ENCODE measurements at regions not wholly inside any gene's neighbourhood (a gene's known extent, or its start where the extent isn't known, plus 50 kb on each side); places are given as distances from the start of the nearest gene placed in this dataset.

DNA sequence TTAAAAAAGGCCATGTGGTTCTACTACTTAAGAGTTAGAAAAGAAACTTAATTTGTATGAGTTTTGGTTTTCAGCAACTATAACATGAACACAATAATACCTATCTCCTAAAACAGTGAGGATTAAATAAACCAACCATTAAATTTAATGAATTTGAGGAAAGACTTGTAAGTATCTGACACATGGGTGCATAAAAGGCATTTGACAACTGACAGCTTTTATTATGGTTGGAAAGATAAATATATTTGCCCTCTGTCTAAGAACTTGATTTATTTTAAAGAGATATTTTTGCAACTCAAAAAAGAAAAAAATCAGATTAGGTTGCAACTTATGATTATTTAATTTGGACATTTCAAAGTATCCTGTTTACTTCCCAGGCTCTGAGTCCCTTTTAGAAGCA lies 217.9 kb upstream of the EEA1 start (continued):
- TF ChIP-seq, protein P1, sequence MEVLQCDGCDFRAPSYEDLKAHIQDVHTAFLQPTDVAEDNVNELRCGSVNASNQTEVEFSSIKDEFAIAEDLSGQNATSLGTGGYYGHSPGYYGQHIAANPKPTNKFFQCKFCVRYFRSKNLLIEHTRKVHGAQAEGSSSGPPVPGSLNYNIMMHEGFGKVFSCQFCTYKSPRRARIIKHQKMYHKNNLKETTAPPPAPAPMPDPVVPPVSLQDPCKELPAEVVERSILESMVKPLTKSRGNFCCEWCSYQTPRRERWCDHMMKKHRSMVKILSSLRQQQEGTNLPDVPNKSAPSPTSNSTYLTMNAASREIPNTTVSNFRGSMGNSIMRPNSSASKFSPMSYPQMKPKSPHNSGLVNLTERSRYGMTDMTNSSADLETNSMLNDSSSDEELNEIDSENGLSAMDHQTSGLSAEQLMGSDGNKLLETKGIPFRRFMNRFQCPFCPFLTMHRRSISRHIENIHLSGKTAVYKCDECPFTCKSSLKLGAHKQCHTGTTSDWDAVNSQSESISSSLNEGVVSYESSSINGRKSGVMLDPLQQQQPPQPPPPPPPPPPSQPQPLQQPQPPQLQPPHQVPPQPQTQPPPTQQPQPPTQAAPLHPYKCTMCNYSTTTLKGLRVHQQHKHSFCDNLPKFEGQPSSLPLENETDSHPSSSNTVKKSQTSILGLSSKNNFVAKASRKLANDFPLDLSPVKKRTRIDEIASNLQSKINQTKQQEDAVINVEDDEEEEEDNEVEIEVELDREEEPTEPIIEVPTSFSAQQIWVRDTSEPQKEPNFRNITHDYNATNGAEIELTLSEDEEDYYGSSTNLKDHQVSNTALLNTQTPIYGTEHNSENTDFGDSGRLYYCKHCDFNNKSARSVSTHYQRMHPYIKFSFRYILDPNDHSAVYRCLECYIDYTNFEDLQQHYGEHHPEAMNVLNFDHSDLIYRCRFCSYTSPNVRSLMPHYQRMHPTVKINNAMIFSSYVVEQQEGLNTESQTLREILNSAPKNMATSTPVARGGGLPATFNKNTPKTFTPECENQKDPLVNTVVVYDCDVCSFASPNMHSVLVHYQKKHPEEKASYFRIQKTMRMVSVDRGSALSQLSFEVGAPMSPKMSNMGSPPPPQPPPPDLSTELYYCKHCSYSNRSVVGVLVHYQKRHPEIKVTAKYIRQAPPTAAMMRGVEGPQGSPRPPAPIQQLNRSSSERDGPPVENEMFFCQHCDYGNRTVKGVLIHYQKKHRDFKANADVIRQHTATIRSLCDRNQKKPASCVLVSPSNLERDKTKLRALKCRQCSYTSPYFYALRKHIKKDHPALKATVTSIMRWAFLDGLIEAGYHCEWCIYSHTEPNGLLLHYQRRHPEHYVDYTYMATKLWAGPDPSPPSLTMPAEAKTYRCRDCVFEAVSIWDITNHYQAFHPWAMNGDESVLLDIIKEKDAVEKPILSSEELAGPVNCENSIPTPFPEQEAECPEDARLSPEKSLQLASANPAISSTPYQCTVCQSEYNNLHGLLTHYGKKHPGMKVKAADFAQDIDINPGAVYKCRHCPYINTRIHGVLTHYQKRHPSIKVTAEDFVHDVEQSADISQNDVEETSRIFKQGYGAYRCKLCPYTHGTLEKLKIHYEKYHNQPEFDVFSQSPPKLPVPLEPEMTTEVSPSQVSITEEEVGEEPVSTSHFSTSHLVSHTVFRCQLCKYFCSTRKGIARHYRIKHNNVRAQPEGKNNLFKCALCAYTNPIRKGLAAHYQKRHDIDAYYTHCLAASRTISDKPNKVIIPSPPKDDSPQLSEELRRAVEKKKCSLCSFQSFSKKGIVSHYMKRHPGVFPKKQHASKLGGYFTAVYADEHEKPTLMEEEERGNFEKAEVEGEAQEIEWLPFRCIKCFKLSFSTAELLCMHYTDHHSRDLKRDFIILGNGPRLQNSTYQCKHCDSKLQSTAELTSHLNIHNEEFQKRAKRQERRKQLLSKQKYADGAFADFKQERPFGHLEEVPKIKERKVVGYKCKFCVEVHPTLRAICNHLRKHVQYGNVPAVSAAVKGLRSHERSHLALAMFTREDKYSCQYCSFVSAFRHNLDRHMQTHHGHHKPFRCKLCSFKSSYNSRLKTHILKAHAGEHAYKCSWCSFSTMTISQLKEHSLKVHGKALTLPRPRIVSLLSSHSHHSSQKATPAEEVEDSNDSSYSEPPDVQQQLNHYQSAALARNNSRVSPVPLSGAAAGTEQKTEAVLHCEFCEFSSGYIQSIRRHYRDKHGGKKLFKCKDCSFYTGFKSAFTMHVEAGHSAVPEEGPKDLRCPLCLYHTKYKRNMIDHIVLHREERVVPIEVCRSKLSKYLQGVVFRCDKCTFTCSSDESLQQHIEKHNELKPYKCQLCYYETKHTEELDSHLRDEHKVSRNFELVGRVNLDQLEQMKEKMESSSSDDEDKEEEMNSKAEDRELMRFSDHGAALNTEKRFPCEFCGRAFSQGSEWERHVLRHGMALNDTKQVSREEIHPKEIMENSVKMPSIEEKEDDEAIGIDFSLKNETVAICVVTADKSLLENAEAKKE (CRISPR knock-in tag; IDR thresholded peaks at IDR 0.05): no peak
- no peak for TF ChIP-seq EZH2phosphoT487 (IDR thresholded peaks at IDR 0.05; ENCODE audit: unreplicated experiment)
- TF ChIP-seq, protein P2, sequence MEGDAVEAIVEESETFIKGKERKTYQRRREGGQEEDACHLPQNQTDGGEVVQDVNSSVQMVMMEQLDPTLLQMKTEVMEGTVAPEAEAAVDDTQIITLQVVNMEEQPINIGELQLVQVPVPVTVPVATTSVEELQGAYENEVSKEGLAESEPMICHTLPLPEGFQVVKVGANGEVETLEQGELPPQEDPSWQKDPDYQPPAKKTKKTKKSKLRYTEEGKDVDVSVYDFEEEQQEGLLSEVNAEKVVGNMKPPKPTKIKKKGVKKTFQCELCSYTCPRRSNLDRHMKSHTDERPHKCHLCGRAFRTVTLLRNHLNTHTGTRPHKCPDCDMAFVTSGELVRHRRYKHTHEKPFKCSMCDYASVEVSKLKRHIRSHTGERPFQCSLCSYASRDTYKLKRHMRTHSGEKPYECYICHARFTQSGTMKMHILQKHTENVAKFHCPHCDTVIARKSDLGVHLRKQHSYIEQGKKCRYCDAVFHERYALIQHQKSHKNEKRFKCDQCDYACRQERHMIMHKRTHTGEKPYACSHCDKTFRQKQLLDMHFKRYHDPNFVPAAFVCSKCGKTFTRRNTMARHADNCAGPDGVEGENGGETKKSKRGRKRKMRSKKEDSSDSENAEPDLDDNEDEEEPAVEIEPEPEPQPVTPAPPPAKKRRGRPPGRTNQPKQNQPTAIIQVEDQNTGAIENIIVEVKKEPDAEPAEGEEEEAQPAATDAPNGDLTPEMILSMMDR (conservative IDR thresholded peaks at IDR 0.05; ENCODE audit: low read depth in 2 of 2): no peak
- TF ChIP-seq EZH2 (IDR thresholded peaks at IDR 0.05; ENCODE audit: low read depth, unreplicated experiment): no peak
- TF ChIP-seq STAT1 (IDR thresholded peaks at IDR 0.05; ENCODE audit: unreplicated experiment): no peak
- no peak for TF ChIP-seq JUNB (IDR thresholded peaks at IDR 0.05; ENCODE audit: unreplicated experiment)
- no peak for TF ChIP-seq NANOG (IDR thresholded peaks at IDR 0.05; ENCODE audit: borderline replicate concordance)
- no peak for TF ChIP-seq ZNF114 (CRISPR knock-in tag; IDR thresholded peaks at IDR 0.05)

DNA sequence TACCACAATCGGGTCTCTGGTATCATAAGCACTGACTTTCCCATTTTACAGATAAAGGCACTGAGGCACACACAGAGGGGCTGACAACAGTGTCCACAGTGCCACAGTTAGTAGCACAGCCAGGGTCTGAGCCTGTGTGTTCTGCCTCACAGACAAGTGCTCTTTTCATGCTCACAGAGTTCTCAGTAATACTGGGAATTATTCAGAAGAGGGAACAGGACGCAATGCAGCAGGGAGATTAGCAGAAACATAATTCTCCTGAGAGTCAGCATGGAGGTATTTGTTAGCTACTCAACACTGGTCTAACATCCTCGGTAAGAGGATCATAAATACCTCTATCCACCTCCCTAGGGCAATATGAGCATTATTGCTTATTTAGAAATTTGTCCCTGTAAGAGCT lies 219.3 kb upstream of the EEA1 start:
- H3F3A ChIP-seq (replicated peaks; ENCODE audit: low read depth): no peaks in the 10 kb centered on the region
- no peaks in the 10 kb centered on the region for H3K27me3 ChIP-seq (ENCODE audit: insufficient read depth)
- Mint-ChIP-seq H3K9me3 (no peaks in the 10 kb centered on the region), H3K4me3 (no peak overlapping the region), H3K4me1 (no peaks in the 10 kb centered on the region), H3K27ac (no peak overlapping the region), H3K36me3 (ENCODE audit: low read depth) (no peaks in the 10 kb centered on the region), H3K27me3 (ENCODE audit: insufficient read depth, low read depth, poor library complexity) (peaks cover 2% of the 10 kb centered on the region)
- H3K4me3 ChIP-seq: no peak overlapping the region
- H3K27ac ChIP-seq (ENCODE audit: low read depth): no peak overlapping the region
- no peak overlapping the region for H3K4me2 ChIP-seq
- no peaks in the 10 kb centered on the region for H4K20me1 ChIP-seq (replicated peaks; ENCODE audit: insufficient read depth)
- H3K9me2 ChIP-seq (ENCODE audit: insufficient read depth): peaks cover 3% of the 10 kb centered on the region; the same call in 1 of the 2 replicates
- H2AFZ ChIP-seq: no peak overlapping the region
- no peak for DNase-seq (ENCODE audit: low spot score)
- H3K36me3 ChIP-seq (ENCODE audit: insufficient read depth): no peaks in the 10 kb centered on the region
- H3K4me1 ChIP-seq (ENCODE audit: insufficient read depth): no peaks in the 10 kb centered on the region
- no peak for ATAC-seq
- no peaks in the 10 kb centered on the region for H3K79me2 ChIP-seq (replicated peaks; ENCODE audit: insufficient read depth)
- TF ChIP-seq, protein P3, sequence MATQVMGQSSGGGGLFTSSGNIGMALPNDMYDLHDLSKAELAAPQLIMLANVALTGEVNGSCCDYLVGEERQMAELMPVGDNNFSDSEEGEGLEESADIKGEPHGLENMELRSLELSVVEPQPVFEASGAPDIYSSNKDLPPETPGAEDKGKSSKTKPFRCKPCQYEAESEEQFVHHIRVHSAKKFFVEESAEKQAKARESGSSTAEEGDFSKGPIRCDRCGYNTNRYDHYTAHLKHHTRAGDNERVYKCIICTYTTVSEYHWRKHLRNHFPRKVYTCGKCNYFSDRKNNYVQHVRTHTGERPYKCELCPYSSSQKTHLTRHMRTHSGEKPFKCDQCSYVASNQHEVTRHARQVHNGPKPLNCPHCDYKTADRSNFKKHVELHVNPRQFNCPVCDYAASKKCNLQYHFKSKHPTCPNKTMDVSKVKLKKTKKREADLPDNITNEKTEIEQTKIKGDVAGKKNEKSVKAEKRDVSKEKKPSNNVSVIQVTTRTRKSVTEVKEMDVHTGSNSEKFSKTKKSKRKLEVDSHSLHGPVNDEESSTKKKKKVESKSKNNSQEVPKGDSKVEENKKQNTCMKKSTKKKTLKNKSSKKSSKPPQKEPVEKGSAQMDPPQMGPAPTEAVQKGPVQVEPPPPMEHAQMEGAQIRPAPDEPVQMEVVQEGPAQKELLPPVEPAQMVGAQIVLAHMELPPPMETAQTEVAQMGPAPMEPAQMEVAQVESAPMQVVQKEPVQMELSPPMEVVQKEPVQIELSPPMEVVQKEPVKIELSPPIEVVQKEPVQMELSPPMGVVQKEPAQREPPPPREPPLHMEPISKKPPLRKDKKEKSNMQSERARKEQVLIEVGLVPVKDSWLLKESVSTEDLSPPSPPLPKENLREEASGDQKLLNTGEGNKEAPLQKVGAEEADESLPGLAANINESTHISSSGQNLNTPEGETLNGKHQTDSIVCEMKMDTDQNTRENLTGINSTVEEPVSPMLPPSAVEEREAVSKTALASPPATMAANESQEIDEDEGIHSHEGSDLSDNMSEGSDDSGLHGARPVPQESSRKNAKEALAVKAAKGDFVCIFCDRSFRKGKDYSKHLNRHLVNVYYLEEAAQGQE (IDR thresholded peaks at IDR 0.05; ENCODE audit: unreplicated experiment): no peak
- TF ChIP-seq ZNF114 (CRISPR knock-in tag; IDR thresholded peaks at IDR 0.05): no peak
- TF ChIP-seq, protein P4, sequence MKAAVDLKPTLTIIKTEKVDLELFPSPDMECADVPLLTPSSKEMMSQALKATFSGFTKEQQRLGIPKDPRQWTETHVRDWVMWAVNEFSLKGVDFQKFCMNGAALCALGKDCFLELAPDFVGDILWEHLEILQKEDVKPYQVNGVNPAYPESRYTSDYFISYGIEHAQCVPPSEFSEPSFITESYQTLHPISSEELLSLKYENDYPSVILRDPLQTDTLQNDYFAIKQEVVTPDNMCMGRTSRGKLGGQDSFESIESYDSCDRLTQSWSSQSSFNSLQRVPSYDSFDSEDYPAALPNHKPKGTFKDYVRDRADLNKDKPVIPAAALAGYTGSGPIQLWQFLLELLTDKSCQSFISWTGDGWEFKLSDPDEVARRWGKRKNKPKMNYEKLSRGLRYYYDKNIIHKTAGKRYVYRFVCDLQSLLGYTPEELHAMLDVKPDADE (IDR thresholded peaks at IDR 0.05): no peak
- no peak for TF ChIP-seq CREB1 (CRISPR knock-in tag; IDR thresholded peaks at IDR 0.05; ENCODE audit: low read depth)
- TF ChIP-seq EZH2phosphoT487 (IDR thresholded peaks at IDR 0.05; ENCODE audit: unreplicated experiment): no peak
- no peak for TF ChIP-seq STAT1 (IDR thresholded peaks at IDR 0.05; ENCODE audit: unreplicated experiment)
